Inferior parietal cortex (tissue), 1 donor: ENCODE measurements at regions not wholly inside any gene's neighbourhood (a gene's known extent, or its start where the extent isn't known, plus 50 kb on each side); places are given as distances from the start of the nearest gene placed in this dataset.
"Not testable (repeated sequence)": the region's sequence is repeated elsewhere in the genome, so short reads cannot be mapped to it uniquely, and the experiment has no call there.

Experiments
- DNase-seq: peaks from one replicate; pipeline ENCODE4 v3.0.0-alpha.2; 2016; ENCODE audit errors: extremely low spot score

DNA sequence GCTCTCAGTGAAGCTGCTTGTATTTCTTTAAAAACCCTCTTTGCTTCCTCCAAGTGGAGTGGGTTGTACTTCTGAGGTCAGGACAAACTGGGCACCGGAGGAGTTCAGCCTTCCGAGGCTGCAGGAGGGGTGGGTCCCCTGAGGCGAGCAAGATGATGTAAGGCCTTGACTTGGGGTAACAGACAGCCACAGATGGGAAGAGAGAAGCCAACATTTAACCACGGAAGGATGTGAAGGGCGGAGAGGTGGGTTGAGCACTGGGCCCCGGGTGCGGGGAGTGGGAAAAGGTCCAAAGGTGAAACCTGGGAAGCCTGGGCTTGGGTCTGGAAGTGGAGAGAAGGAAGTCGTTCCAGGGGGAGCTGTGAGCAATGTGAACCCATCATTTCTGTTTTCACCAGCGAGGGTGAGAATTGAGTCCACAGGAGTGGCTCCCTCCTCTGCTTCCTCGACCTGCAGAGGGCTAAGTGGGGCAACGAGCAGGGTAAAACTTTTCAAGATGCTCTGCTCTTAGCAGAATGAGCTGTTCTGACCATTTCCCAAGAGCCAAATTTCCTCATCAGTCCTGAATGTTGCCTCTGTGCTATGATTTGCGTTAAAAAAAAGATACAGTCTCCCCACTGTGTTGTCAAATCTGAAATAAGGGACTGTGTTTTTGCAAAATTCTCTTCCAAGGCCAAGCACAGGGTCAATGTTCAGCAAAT lies 137.7 kb upstream of the CRHR1 start:
- DNase-seq = no peak

DNA sequence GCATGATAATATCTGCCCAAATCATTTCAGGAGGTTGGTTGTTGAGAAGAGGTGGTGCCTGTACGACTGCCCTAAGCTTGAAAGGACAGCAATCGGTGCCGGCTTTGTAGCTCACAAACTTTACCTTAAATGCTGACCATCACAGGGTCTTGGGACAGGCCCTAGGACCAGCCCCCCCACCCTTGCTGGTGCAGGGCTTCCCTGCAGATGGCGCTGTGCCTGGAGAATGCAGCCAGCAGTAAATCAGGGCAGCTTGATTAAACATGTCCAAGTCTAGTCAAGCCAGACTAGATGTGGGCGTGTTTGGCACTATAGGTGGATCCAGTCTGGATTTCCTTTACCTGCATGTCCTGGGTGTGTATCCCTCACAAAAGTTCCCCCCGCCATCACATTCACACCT lies 135.5 kb upstream of the CRHR1 start:
- no peak for DNase-seq

DNA sequence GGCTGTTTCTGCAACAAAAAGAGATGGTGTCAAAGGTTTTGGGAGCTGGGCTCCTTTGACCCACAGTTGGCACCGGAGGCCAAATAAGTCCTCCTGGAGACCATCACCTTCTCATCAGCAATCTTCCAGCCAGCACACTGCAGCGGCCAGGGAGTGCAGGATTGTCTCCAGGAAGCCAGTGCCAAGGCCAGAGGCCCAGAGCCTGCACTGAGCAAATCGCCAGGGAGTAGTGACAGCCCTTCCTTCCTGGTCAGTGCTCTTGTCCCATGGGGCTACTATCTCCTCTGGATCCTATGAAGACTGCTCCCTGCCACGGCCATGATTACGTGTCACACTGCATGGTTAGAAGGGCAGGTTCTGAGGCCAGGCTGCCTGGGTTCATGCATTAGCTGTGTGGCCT lies 134.3 kb upstream of the CRHR1 start:
- DNase-seq = no peak

DNA sequence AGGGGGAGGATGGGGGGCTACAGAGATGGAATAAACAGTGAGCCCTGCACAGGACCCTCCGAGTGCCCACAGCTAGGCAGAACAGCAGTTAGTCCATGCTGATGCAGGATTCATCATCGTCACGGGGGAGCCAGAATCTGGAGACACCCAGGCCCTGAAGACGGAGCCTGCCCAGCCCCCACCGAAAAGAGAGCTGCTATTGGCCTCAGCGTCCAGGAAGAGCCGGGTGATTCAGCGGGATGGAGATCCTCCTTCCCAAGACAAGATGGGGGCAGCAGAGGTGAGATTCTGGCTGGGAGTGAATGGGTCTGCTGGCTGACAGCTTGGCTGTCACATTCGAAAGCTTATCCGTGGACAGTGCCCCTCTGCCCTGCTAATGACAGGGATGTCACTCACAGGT lies 133.6 kb upstream of the CRHR1 start:
- DNase-seq = no peak

DNA sequence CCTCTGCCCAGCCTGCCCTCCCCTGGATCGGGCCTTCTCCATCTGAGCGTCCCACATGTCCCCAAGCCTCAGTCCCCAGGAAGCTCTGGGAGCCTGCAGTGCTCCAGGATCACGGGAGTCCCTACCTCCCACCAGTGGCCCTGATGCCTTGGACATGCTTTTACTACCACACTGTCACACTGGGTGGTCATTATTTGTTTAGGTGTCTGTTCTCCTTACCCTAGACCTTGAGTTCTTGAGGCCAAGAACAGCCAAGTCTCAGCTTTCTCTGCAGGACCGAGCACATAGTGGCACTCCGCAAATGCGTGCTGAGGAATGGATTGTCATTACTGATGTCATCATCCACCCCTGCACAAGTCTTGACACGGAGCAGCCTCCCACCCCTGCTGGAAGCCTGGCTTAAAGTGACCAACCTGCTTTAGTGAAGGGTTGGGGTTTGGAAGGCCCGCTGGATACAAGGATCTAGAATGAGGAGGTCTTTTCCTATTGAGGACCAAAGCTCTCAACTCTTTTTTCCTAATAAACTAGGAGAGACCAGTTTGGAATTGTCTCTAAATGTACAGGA lies 132.9 kb upstream of the CRHR1 start:
- DNase-seq = no peak

GRCh38 chr17:45653616-45654015 lies 130.5 kb upstream of the CRHR1 start:
- DNase-seq = no peak

DNA sequence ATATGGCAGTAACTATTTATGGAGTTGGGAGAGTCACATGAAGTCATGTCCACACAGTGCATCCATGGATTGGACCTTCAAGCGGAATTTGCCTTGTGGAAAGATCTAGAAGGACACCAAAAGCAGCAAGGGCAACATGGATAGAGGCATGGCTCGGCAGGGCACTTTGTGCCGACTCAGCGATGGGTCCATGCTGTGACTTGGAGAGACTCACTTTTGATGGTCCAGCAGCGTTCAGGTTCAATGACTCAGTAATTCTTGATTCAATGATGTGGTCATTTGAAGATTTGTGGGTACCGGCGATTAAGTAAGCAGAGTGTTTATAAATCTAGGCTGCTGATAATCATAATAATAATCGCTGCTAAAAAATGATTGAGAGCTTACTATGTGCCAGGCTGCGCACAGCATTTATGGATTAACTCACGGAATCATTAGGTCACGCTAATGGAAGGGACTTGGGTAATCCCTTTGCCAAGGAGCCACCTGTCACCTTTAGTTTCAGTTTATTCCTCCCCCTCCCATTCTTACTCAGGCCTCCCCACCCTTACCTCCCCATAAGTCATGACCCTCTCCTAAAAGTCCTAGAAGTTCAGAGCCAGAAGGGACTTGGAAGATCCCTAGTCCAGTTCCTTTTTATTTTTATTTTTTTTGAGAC lies 127.5 kb upstream of the CRHR1 start:
- DNase-seq = no peak

- DNase-seq = no peak
These were observed 123.6 kb upstream of the CRHR1 start for GRCh38 chr17:45660474-45660873.

DNA sequence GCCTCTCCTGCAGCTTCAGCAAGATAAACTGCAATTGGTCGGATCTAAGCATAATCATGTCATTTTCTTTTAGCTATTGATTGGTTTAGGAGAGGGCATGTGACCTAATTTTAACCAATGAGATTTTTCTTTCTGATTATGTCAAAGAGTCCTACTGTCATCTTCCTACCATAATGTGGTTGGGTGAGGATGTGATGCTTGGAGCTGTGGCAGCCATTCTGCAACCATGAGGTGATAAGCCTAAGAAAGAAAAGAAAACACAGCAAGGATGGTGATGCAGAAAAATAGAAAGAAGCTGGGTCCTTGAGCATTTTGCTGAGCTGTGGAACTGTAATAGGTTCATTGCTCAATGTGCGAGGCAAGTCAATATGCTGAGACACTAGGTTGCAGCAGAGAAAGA lies 121.7 kb upstream of the CRHR1 start:
- DNase-seq = no peak

DNA sequence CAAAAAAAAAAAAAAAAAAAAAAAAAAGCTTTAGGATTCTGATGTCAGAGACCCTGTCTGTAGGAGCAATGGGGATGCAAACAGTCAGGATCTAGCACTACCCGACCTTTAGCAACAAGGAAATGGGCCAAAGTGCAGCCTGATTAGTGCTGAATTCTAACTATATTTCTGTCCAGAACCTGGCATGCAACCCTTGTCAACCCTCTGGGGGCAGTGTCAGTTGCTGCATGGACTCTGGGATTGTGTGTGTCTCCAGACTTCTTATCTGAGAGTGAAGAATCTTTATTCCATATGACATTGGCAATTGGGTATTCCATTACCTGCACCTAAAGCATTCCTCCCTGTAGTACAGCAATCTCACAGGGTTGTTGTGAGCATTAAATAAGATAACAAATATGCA lies 120.3 kb upstream of the CRHR1 start:
- DNase-seq = no peak

- no peak for DNase-seq
These were observed 119.2 kb upstream of the CRHR1 start for GRCh38 chr17:45664921-45665320.

GRCh38 chr17:45666046-45666600 lies 118.0 kb upstream of the CRHR1 start:
- no peak for DNase-seq

DNA sequence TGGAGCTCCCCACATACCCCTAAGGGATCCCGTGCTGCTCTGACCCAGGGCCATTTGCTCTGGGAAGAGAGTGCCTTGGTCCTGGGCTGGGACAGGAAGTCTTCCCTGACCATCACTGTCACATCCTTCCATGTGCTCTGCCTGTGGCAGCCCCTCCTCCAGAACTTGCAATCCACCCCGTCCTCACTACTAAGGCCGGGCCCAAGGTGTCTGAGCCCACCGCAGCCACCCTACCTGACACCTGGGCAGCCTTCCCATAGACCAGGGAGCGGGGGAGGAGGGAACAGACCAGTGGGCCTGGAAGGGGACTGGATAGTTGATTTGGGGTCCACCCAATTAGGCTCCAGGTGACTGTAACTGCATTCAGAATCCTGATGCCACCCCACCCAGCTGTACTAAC lies 117.5 kb upstream of the CRHR1 start:
- no peak for DNase-seq

DNA sequence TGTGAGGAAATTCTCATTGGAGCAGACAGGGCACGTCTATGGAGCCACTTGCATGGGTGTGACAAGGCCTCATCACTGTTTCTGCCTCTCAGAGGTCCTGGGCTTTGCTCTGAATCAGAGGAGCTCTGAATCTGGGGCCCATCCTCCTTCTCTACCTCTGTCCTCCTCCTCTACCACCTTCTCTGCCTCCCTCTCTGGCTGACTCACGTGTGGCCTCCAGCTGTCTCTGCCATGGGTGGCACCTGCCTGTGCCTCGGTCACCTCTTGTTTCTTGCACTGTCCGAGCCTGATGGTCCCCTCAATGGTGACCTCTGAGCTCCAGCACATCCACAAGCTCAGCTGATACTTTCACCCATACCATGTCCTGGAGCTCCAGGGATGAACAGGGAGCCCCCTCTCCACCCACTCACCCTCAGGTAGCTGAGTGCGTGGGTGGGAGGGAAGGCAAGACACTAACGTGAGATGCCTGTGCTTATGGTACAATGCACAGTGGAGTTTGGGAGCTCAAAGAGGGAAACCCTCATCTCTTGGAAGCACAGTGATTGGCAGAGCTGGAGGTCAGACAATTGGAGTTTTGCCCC lies 116.4 kb upstream of the CRHR1 start:
- no peak for DNase-seq

- DNase-seq = no peak
These were observed 115.8 kb upstream of the CRHR1 start for GRCh38 chr17:45668316-45668715.

- no peak for DNase-seq
These were observed 111.8 kb upstream of the CRHR1 start for GRCh38 chr17:45672301-45672700.

DNA sequence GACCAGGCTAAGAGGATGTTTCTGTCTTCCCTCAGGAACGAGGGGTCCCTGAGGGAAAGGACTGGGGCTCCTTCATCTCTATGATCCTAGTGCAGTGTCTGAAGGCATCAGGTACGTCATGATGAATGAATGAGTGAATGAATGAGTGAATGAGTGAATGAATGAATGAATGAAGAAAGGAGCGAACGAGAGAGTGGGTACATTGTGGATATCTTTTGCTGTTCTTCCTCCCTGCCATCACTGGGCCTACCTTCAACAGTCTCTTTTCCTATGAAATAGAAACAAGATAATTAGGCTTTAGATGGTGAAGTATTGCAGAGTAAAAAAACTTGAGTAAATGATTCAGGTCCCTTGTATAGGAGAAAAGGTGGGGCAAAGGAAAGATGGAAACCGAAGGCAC lies 111.3 kb upstream of the CRHR1 start:
- no peak for DNase-seq

DNA sequence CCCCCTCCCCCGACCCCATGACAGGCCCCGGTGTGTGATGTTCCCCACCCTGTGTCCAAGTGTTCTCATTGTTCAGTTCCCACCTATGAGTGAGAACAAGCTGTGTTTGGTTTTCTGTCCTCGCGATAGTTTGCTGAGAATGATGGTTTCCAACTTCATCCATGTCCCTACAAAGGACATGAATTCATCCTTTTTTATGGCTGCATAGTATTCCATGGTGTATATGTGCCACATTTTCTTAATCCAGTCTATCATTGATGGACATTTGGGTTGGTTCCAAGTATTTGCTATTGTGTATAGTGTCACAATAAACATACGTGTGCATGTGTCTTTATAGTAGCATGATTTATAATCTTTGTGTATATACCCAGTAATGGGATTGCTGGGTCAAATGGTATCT lies 110.4 kb upstream of the CRHR1 start:
- not testable (repeated sequence) for DNase-seq

DNA sequence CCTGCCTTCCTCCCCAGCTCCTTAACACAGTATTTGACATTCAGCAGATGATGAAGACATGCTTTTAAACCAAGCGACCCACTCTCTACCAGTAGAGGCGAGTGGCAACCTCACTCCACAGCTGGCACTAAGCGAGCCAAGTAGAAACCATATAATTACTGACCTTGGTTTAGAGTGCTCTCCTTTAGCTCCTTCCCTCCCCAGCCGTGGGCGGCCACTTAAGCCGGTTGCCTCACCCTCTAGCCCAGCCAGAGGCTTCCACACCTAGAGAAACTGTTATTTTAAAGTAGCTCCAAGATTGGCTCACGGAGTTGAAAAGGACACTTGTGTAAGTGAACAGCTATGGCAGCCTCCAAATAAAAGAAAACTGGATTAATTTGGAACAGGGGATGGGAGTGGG lies 109.1 kb upstream of the CRHR1 start:
- no peak for DNase-seq

DNA sequence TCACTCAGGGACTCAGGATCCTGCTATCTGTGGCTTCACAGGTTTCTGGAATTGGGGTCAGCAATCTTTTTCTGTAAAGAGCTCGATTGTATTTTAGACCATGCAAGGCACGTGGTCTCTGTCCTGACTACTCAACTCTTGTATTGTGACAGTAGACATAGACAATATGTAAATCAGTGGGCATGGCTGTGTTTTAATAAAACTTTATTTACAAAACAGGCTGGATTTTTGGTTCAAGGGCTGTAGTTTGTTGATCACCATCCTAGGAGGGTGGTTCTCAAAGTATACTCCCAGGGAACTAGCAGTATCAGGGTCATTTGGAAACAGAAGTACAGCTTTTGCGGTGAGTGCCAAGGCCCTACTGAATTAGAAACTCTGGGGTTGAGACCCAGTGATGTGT lies 108.2 kb upstream of the CRHR1 start:
- DNase-seq = no peak

GRCh38 chr17:45676695-45677094 lies 107.4 kb upstream of the CRHR1 start:
- DNase-seq = no peak

GRCh38 chr17:45677770-45678169 lies 106.3 kb upstream of the CRHR1 start:
- peak; percentile 50 for DNase-seq

- DNase-seq = no peak
These were observed 104.7 kb upstream of the CRHR1 start for GRCh38 chr17:45679426-45679825.
